Fibroblast of mammary gland (primary cell): ENCODE measurements at regions not wholly inside any gene's neighbourhood (a gene's known extent, or its start where the extent isn't known, plus 50 kb on each side); places are given as distances from the start of the nearest gene placed in this dataset.
A peak's percentile ranks its signal among the peaks of the same experiment; 100 is the strongest.

Experiments
- DNase-seq: peaks from one replicate; pipeline ENCODE4 v3.0.0-alpha.2; 2010; ENCODE audit warnings: low read depth
- H3K4me3 ChIP-seq: 2 replicates; pipeline ENCODE4 v1.5.1; 2011; ENCODE audit warnings: low read depth, mild to moderate bottlenecking, low read length, moderate library complexity; ENCODE audit not compliant: control insufficient read depth
- CTCF ChIP-seq: conservative IDR thresholded peaks from 2 replicates; pipeline ENCODE4 v1.5.1; 2011; ENCODE audit warnings: low read depth, low read length, inconsistent platforms; ENCODE audit not compliant: control insufficient read depth, insufficient read depth

GRCh38 chr15:89421219-89421618 is 75.2 kb downstream of the RHCG start:
- DNase-seq: no peak
- no peak overlapping the region for H3K4me3 ChIP-seq
- no peak for TF ChIP-seq CTCF

- DNase-seq: peak; percentile 28
- no peak for TF ChIP-seq CTCF
- no peak overlapping the region for H3K4me3 ChIP-seq
Measured at GRCh38 chr15:89419370-89419984, 76.9 kb downstream of the RHCG start.

GRCh38 chr15:89417206-89417725 is 79.1 kb downstream of the RHCG start:
- DNase-seq: no peak
- no peak overlapping the region for H3K4me3 ChIP-seq
- TF ChIP-seq CTCF: no peak

DNA sequence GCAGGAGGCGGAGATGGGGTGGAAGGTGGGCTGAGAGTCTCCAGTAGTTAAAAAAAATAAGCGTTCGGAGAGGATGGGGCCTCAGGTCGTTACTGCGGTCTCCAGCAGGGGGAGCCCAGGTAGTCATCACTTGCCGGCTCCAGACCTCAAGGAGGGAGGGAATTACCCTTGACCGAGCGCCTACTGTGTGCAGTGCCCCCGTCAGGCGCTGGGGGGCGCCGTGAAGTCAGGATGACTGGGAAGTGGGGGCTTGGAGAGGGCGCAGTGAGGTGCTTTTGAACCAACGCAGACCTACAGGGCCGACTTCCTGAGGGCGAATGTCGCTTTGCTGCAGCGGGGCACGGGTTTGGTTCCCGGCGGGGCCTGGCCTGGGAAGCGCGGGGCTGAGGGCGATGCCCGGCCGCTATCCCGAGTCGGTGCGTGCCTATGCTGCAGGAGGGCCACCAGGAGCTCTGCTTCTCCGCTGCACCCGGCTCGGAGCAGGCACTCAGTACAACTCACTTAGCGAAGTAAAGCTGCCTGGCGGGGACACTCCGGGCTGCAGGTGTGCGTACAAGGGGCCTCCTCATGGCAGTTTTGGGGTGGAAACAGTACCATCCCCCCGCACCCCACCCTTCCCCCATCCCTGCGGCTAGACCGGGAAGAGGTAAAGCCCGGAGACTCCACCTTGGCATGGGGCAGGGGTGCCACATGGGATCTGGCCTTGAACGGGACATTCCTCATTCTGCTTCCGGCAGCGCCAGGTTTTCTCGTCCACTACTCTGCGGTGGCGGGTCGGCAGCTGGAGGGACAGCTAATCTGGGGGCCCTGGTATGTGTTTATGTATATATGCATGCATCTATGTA is 79.8 kb downstream of the RHCG start:
- DNase-seq: peak; percentile 74
- peak; percentile 76 for TF ChIP-seq CTCF
- no peak overlapping the region for H3K4me3 ChIP-seq

DNA sequence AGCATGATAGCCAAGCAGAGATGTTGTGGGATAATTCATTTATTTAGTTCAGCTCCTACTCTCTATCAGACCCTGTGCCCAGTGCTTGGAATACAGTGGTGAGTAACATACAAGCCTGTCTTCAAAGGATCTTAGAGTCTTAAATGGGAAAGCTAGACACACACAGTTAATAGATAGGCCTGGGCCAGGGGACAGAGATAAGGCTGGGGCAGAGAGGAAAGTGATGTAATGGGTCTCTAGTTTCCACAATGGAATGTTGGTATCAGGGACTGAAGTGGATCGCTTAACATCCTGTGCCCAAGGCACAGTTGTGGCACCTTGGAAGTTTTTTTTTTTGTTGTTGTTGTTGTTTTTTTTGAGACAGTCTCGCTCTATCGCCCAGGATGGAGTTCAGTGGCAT is 79.9 kb upstream of the POLG start:
- DNase-seq: no peak
- TF ChIP-seq CTCF: no peak

GRCh38 chr15:89413877-89414276 is 79.3 kb upstream of the POLG start:
- no peak overlapping the region for H3K4me3 ChIP-seq
- DNase-seq: no peak
- TF ChIP-seq CTCF: no peak

More for the DNA sequence above, 79.9 kb upstream of the POLG start:
- no peak overlapping the region for H3K4me3 ChIP-seq
